ENCODE measurements at regions not wholly inside any gene's neighbourhood (a gene's known extent, or its start where the extent isn't known, plus 50 kb on each side); places are given as distances from the start of the nearest gene placed in this dataset.

DNA sequence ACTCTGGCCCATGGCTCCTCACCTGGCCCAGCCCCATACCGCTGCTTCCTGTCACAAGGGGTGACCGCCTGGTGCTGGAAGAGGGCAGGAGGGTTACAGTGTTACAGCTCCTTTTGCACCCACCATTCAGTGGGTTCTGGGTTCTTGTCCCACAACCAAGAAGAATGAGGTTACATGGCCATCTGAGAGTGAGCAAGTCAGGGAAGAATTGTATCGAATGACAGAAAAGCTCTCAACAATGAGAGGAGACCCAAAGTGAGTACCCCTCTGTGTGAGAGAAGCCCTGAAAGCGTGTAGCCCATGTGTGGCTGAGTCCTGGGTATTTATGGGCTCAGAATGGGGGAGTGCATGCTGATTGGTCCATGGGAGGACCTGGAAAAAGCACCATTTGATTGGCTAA, 888.5 kb downstream of the ADGRL2 start:
- no peak for FAIRE-seq
- DNase-seq (ENCODE audit: insufficient read length, low spot score) = no peak

DNA sequence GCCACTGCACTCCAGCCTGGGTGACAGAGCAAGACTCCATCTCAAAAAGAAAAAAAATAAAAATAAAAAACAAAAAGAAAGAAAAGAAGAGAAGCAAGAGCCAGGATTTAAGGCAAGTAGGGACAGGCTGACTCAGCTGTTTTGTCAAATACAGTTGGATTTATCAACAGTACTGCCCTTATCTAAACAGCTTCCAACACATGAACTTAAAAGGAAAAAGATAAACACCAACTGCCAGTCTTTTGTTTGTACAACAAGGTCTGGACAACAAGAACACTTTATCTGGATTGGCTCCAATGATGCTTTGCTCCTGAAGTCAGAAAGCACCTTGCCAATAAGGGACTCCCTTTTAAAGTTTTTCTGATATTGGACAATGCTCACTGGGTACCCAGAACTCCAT, 886.0 kb downstream of the ADGRL2 start:
- DNase-seq (ENCODE audit: insufficient read length, low spot score) = no peak
- FAIRE-seq = no peak

DNA sequence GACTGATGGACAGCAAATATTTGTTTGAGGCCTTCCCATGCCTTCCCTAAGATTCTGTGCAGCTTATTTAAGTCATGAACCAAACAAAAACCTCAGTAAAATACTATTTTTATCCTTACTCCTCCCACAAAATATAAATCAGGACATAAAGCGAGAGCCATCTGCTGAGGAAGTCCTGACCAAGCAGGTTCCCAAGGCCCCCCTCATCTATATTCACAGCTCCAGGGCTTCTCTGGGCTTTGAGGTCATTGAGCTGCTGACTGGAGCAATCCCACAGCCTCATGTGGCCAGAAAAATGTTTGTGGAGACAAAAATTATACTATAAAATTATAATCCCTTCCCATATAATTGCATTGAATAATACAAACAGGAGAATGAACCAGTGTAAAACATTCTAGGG, 846.2 kb downstream of the ADGRL2 start:
- DNase-seq (ENCODE audit: insufficient read length, low spot score) (no peak), FAIRE-seq (no peak)

DNA sequence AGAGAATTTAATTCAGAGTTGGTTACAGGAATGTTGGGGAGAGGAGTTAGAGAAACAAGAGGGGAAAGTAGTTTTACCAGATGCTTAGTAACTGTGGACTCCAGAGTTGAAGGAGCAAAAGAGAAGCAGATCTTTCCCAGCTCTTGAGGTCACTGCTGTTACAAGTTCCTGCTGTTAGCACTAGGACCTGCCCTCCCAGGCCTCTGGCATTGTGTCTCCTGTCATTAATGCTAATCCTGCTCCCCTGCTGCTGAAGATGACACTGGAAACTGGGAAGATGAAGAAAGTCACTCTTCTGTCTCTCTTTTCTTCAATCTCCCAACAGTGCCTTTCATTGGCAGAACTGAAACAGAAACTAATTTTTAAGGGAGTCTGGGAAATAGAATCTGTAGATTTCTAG, 845.6 kb downstream of the ADGRL2 start:
- FAIRE-seq (no peak), DNase-seq (ENCODE audit: insufficient read length, low spot score) (no peak)

DNA sequence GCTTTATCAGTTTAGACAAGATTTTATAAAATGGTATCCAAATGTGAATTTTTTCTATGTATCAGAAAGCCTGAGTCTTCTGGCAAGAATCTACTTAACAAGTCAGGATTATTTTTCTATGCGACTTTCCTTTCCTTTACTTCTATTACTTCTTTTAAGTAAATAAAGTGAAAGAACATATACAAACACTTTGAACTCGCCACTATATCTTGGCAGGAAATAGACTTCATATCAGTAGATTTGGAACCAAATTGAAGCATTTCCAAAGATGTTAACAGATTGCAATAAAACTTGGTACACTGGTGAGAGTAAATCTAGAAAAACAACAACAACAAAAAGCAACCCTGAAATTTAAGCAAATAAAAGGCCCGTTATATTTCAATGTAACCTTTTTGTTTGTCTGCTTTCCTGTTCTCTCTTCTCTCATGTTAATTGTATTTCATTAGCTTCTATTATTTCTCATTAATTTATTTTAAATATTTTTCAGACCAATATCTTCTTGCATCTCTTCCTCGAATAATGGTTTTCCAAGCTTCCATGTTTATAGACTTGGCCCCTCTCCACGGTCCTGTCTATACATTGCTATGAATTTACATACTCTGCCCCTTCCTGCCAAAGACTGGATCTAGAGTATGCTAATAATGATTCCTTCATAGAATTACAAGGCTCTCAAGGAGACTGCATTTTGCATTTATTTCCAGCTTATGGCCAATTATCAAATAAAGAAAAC, 843.6 kb downstream of the ADGRL2 start:
- DNase-seq (ENCODE audit: insufficient read length, low spot score) = no peak
- FAIRE-seq = no peak

DNA sequence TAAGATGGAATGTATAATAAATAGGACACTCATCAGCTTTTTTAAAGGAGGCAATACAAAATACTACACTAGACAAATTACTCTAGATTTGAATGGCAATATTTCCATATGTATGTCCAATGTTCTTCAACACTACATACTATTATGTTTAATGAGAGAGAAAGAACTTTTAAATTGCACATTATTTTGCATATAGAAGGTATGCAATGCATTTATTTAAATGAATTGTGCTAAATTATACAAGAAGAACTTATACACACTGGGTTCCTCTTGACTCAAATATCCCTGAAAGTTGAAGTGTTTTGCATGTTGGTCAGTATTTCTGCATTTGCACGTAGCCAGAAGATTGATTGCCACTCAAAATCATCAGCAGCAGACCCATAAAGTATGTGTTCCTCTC, 839.6 kb downstream of the ADGRL2 start:
- no peak for DNase-seq (ENCODE audit: insufficient read length, low spot score)
- FAIRE-seq = no peak

DNA sequence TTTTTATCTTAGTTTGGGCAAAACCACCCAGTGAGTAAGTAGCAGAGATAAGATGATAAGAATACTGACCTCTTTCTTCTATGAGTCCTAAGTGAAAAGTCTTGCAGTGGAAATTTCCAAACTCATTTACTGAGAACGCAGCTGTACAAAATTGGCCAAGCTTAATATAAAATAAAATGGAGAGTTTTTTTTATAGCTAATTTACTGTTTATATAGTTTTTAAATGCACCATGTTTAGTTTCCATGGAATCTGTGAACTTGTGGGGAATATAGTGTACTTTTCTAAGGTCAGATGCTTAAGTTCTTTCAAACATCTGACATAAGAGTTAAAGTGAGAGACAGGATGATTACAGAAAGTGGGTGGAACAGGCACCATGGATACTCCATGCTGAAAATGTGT, 833.5 kb downstream of the ADGRL2 start:
- FAIRE-seq (no peak), DNase-seq (ENCODE audit: insufficient read length, low spot score) (no peak)

DNA sequence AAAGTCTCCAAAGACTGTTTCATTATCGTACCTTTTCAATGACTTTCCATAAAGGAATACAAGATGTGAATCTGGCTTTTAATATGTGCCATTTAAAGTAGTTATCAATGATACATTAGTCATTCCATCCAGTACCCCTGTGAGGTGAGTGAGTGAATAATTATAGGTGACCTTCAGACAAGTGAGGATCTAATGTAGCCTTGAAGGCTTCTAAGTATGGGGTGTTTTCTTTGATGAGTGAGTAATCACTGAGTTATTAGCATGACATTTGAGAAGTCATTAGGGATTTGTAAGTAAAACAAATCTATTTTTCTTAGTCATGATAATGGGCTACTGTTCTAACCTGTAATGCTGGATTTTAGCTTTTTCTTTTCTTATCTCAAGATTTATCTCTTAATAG, 831.4 kb downstream of the ADGRL2 start:
- FAIRE-seq (no peak), DNase-seq (ENCODE audit: insufficient read length, low spot score) (no peak)

DNA sequence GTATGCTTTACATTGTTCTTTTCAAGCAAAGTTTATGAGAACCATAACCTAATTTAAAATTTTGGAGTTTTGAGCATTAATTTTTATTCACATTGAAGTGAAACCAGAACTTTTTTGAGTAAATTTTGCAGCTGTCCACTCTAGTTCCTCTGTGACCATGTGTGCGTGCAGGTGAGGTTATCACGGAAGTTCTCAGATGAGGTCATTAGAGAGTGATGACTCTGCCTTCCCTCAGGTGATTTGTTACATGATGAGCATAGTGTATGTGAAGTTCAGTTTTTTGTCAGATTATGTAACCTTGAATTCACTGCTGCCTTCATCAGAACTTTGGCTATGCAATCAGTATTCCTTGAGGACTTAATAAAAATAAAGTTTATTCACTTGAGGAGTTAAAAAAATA, 828.2 kb downstream of the ADGRL2 start:
- FAIRE-seq (no peak), DNase-seq (ENCODE audit: insufficient read length, low spot score) (no peak)

DNA sequence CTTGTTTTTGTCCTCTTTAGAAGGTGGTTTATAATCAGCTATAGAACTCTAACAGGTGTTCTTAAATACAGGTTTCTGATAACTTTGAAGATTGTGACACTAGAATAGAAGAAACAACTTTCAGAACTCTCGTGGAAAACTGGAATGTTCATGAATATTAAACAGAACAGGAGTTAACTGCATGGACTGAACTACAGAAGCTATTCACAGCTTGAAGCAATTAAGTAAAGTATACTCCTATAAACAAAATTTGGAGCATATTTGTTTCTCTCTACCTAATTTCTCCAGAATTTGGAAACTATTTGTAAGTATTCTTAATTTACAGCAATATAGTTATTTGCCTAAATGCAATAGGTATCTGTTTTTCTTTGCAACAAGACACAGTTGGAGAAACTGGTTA, 824.8 kb downstream of the ADGRL2 start:
- DNase-seq (ENCODE audit: insufficient read length, low spot score) = no peak
- FAIRE-seq = no peak

DNA sequence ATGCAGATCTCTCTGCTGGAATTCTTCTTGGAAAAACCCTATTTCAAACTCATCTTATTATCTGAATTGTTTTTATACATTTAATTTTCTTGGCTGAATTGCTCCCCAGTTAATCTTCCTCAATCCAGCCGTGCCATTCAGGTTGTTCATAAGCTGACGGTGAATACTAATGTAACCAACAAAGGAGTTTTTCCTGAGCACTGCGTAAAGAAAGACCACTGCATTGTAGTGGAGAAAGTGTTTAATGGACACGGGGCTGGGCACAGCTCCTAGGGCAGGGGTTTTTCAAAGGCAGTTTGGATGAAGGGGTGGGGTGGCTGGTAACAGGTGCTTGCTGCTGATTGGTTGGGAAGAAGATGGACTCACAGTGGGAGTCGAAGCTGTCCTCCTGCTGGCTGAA, 820.3 kb downstream of the ADGRL2 start:
- FAIRE-seq = no peak

DNA sequence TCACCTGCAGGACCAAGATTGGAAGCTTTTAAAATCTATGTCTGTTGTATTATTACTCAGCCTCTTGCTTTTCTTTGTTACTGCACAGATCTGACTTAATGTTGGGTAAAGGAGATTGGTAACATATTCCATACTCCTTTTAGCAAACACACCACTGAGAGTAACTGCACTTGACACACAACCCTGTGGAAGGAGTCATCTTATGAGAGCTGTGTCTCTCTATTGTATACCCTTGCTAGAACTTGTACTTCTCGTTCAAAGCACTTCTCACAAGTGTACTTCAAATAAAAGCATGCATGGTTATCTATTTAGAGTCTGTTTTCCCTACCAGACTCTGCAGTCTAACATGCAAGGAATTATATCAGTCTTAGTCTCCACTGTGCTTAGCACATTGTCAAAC, 813.4 kb downstream of the ADGRL2 start:
- DNase-seq (ENCODE audit: insufficient read length, low spot score) (no peak), FAIRE-seq (no peak)

More for the DNA sequence above, 820.3 kb downstream of the ADGRL2 start:
- DNase-seq (ENCODE audit: insufficient read length, low spot score) = no peak

DNA sequence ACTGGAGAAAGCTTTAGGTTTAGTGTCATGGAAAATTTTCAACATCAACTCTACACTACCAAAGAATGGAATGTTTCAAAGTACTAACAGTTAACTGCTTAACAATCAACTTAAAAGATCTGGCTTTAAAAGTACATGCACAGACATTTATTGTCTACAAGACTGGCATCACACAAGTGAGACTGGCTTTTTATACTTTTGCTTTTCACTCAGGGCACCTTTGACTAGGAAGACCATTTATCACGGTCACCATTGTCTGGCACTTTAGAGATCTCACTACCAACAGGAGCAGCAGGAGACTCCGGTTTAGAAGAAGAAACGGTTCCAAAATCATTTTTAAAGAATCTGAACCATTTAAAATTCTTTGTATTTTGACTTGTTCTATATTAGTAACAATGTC, 812.3 kb downstream of the ADGRL2 start:
- FAIRE-seq (no peak), DNase-seq (ENCODE audit: insufficient read length, low spot score) (no peak)

DNA sequence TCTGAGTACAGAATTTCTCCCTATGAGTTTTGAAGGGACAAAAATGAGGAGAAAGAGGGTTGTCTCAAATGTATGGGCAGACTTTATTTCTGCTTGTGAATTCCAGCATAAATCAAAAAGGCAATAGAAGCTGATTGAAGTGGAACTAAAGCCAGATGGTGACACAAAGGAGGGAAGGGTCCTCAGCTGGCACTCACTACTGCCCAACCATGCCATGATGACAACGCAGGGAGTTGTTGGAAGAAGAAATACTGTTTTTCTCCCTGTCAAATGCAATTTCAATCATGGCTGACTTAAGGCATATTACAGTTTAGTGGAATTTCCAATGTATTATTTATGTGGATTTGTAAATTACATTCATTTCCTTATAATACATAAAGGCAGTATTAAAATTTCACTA, 805.8 kb downstream of the ADGRL2 start:
- FAIRE-seq = no peak

DNA sequence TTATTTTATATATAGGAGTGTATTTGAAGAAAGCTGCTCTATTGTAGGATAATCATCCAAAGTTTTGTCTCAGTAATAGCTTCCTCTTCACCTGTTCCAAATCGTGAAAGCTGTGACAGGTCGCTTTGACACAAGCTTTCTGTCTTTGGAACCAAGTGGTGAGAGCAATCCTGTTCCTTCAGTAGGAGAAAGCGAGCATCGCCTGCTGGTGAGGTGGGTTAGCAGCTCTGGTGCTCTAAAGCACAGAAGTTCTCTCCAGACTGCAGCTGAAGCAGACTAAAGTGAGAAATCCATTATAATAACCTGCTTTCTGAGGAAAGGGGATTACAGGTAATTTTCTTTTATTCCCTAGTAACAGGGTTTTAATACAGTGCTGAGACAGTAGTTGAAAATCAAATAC, 803.8 kb downstream of the ADGRL2 start:
- FAIRE-seq = no peak
- DNase-seq (ENCODE audit: insufficient read length, low spot score) = no peak

More for the DNA sequence above, 805.8 kb downstream of the ADGRL2 start:
- no peak for DNase-seq (ENCODE audit: insufficient read length, low spot score)

DNA sequence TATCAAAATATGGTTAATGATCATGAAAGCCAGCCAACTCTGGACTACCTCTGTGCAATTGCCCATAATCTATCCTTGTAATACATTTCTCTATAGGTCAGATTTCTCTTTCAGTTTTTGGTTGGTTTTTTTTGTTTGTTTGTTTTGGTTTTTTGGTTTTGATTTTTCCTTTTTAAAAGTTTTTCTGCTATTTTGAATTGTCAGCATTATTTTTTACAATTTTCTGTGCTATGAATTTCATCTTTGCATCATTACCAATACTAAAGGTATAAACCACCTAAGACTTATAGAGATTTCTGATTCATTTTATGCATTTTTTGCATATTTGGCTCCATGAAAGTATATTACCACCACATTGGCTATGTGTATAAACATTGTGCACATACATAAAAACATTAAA, 799.6 kb downstream of the ADGRL2 start:
- DNase-seq (ENCODE audit: insufficient read length, low spot score) (no peak), FAIRE-seq (no peak)

DNA sequence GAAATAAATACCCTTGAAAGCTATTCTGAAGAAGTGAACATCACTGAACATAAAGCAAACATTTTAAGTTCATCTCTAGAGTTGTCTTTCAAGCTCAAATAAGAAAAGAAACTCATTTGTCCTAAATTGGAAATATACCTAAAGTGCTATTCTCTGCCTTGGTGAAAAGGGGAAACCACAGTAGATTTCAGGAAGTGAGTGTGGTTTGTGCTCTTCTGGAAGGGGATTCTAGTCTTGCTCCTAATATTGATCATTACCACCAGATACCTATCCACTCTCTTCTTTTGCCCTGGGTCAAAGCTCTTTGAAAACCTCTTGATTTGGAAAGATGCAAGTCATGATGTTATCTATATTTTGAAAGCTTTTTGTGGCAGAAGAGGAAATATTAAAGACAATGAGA, 798.1 kb downstream of the ADGRL2 start:
- no peak for DNase-seq (ENCODE audit: insufficient read length, low spot score)
- no peak for FAIRE-seq

DNA sequence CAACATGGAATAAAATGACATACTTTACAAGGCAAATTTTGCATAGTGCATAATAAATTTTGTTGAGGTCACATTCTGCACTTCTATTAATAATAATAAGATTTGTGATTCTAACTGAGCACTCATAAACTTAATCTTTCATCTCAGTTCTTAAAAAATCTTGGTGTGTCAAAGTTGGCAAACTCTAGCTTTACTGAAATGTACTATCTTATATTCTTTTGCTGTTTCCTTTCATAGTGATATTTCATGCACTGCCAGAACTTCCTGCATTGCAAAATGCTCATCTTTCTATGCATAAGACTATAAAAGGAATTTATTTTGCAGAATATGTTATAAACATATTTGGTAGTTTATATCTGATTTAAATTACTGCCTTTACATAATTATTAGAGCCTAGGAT, 797.6 kb downstream of the ADGRL2 start:
- DNase-seq (ENCODE audit: insufficient read length, low spot score) = no peak
- no peak for FAIRE-seq

DNA sequence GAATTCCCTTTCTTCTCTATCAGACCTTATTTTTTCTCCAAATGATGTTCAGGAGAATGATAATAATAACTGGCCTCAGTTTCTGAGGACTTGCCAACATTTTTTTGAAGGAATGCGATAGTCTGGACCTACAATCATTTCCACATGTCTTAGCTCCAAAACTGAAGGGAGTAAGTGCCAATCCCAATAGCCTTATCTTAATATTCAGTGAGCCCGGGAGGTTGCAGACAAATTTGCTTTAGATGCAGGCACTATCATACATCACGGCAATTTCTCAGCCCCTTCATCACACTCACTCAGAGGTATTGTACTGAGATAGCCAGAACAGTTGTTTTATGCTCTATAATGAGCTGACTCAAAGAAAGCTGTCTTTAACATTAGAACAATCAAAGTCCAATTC, 796.9 kb downstream of the ADGRL2 start:
- no peak for FAIRE-seq

DNA sequence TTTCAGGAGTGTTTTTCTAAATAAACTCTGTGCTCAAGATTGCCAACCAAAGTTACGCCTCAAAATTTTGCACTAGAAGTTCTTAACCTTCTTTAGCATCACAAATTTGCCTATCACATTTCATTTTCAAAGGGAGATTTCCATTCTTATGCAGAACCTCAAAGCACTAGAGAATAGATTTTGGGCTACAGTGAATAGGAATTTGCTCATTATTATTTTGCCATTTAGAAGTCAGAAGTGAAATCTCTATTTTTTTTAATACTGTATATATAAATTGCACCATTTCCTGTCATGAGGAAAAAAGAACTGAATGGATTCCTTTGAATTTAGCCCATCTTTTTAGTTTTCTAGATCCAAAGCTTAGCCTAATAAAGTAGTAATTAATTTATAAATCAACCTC, 796.4 kb downstream of the ADGRL2 start:
- FAIRE-seq = no peak
- DNase-seq (ENCODE audit: insufficient read length, low spot score) = no peak

More for the DNA sequence above, 796.9 kb downstream of the ADGRL2 start:
- DNase-seq (ENCODE audit: insufficient read length, low spot score) = no peak

DNA sequence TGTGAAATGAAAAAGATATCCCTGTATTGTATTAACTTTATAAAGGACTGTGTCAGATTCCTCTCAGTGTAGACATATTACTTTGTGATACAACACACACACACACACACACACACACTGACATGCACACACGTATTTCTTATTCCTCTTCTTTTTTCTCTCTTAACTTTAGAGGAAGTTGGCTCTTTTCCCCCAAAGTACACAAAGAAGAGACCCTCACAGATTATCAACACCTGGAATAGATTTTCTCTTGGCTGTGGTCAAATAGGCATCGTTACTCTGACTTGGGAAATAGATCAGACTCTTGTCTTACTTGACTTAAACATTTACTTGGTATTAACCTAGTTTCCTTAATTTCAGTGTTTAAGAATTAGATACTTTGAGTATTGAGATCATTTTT, 792.8 kb downstream of the ADGRL2 start:
- FAIRE-seq (no peak), DNase-seq (ENCODE audit: insufficient read length, low spot score) (no peak)

DNA sequence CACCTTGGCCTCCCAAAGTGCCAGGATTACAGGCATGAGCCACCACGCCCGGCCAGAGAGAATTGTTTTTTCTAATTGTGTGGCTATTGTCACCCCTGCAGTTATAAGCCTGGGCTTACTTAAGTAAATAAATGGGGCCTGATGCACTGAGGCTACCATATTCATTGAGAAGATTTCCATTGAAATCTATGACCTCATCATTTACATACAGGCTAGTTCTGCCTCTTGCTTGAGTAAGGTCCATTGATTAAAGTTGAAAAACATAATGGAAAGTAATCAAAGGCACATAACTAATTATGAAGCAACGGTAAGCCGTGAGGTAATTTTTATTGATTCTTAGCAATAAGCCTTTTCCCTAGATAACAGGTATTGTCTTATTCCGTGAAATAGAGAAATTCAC, 788.9 kb downstream of the ADGRL2 start:
- DNase-seq (ENCODE audit: insufficient read length, low spot score) (no peak), FAIRE-seq (no peak)

DNA sequence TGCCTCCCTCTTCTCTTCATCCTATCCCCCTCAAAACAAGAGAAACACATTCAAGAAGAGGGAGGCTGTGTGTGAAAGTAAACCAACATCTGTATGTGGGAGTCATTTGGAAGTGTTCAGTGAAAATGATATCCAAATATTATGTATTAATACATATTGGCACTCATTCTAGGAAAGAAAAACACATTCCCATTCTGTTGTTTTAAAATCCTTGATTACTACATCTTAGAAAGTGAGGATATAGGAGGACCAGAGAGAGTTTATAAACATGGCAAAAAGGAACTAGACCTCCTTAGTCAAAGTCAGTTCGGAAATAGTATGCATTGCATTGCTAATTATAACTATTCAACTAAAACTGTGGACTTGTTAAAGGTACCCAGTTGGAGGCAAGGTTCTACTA, 786.6 kb downstream of the ADGRL2 start:
- DNase-seq (ENCODE audit: insufficient read length, low spot score) = no peak
- FAIRE-seq = no peak

All from GM19239 (cell line).